OCI-M2 (cell line): ENCODE measurements at regions not wholly inside any gene's neighbourhood (a gene's known extent, or its start where the extent isn't known, plus 50 kb on each side); places are given as distances from the start of the nearest gene placed in this dataset.
"Not testable (repeated sequence)": the region's sequence is repeated elsewhere in the genome, so short reads cannot be mapped to it uniquely, and the experiment has no call there.

Source experiments
- DNase-seq: peaks from one replicate; lab custom pipeline; 2025; ENCODE audit not compliant: unreplicated experiment; lab: John Stamatoyannopoulos, UW

GRCh38 chr5:166291800-166292199 lies 1999.6 kb upstream of the WWC1 start:
- DNase-seq, result not testable (repeated sequence)

- DNase-seq, result no peak
Observed at GRCh38 chr5:166293892-166294291, 1997.6 kb upstream of the WWC1 start.

DNA sequence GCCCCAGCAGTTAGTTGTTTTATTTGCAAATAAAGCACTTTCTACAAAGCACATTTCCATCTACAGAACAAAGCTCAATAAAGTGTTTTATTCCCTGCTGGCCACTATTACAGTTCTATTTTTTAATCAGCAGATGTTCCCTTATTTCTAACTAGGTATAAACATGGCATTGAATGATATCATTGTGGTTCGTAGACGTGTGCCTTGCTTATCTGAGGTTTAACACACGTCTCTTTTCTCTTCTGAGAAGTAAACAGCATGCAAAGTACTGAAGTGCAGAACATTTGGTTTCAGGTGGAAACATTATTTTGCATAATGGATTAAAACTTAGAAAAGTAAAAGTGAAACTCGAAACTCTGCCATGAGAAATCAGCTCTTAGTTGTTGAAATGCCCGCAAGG lies 1989.3 kb upstream of the WWC1 start:
- DNase-seq, result no peak

DNA sequence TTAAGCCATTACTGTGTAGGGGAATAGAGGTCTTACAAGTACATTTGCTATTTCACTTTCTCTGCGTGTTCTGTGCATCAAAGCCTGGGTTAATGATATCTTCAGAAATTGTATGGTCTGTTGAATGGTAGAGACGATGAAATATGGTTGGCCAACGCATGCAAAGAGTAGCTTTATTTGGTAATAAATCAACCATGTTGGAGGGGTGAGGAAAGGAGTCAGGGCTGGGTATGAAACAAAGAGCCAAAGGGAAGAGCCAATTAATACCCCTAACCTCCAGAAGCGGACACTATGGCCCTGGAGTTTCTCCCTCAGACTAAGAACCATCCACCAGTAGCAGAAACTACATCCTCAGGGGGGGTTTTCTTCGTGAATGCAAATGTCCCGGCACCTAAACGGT lies 1974.0 kb upstream of the WWC1 start:
- DNase-seq, result no peak

DNA sequence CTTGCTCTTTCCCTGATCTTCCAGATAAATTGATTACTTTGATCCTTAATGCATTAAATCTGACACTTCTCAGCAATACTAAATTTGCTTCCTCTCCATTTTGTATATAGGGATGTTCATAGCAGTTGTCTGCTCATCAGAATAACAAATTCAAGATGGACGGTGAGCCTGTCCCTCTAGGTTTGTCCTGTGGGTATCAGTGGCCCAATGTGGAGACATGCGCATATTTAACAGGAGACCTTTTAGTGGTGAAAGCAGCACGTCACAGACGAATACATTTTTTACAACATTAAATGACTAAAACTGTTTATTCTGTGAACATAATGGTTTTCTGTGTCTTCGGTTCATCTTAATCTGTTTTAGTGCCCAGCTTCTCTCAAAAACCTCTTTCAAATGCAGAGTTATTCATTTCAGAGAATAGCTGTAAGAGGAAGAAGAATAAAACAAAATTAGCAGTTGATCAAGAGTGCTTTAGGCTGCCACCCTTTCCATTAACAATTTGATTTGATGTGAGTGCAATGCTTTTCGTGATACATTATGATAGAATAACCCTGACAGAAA lies 1970.4 kb upstream of the WWC1 start:
- DNase-seq, result no peak

- DNase-seq, result no peak
Observed at GRCh38 chr5:166324372-166324771, 1967.1 kb upstream of the WWC1 start.

GRCh38 chr5:166329149-166329800 lies 1962.2 kb upstream of the WWC1 start:
- DNase-seq, result no peak

DNA sequence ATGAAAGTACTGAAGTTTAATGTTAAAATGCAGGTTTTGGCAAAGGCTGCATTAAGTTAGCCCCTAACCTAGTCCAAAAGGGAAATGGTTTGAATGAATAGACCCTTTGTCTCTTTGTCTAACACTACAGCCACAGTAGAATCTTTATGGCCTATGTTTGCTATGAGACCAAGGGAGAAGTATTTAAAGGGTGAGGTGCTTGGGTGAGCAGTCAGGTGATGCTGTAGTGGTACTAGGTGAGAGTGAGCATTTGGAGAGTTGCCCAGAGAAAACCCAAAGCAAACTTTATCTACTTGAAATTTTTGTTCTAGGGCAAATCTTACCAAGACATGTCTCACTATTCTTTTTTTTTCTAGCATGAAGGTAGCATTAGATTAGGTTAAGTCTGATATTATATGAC lies 1961.4 kb upstream of the WWC1 start:
- DNase-seq, result no peak

DNA sequence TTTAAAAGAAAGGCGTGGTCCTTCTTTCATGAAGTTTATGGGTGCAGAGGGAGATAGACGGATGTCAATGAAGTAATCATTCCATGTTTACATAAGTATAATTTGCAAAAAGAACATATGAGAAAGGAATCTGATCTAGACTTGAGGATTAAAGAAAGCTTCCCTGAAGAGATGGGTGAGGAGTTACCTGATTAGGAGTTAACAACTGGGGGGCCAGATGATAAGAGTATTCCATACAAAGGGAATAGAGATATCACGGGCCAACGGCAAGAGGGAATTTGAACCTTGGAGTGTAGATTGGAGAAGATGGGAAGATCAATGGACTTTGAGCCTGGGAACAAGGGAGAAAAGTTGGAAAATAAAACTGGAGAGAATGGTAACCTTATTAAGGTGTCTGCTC lies 1959.9 kb upstream of the WWC1 start:
- no peak for DNase-seq

- no peak for DNase-seq
Observed at GRCh38 chr5:166338801-166339200, 1952.6 kb upstream of the WWC1 start.

GRCh38 chr5:166340039-166340438 lies 1951.4 kb upstream of the WWC1 start:
- no peak for DNase-seq

GRCh38 chr5:166341740-166342337 lies 1949.6 kb upstream of the WWC1 start:
- no peak for DNase-seq

DNA sequence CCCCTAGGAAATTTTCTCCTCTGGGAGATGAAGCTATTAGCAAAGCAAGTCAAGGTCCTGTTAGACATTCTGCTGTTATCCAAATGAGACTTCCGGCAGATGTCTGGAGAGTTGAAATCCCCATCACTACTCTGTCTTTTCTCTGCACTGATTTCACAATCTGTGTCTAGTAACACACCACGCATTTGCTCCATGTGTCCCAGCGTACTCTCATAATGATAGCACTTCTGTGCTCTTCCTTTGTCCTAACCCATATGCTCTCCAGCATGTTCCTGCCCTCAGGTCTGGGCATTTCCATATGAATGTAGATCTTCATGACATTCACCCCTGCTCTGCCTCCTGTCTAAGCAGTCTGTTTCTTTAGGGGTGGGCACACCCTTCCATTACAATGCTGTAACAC lies 1949.0 kb upstream of the WWC1 start:
- no peak for DNase-seq

DNA sequence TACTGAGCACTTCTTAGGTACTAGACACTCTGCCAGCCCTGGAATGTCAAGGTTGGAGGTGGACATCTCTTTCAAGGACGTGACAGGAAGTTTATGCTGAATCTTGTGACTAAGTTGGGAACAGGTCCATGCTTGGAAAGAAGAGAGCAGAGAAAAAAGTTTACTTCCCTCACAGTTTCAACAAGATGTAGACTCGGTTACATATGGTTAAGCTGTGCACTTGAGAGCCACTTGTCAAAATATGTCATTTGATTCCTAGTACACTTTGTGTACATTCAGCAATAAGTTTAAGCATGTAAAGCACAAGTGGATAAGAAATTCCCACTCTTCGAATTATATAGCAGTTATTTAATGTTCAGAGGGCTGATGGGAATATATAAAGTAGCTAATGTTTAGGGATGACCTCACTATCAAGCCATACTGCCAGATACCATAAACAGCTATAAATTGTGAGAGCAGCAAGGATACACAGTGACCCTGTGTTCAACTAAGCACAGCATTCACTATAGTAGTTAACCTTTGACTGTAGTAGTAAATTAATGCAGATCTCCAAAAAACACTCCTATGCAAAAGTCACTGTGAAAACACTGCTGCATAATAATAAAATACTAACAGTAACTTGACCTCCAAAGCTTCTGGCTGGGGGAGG lies 1944.6 kb upstream of the WWC1 start:
- DNase-seq, result no peak

- DNase-seq, result no peak
Observed at GRCh38 chr5:166349046-166349445, 1942.4 kb upstream of the WWC1 start.

- DNase-seq, result no peak
Observed at GRCh38 chr5:166353580-166353979, 1937.9 kb upstream of the WWC1 start.

- no peak for DNase-seq
Observed at GRCh38 chr5:166354332-166354731, 1937.1 kb upstream of the WWC1 start.

- no peak for DNase-seq
Observed at GRCh38 chr5:166356096-166356495, 1935.3 kb upstream of the WWC1 start.

DNA sequence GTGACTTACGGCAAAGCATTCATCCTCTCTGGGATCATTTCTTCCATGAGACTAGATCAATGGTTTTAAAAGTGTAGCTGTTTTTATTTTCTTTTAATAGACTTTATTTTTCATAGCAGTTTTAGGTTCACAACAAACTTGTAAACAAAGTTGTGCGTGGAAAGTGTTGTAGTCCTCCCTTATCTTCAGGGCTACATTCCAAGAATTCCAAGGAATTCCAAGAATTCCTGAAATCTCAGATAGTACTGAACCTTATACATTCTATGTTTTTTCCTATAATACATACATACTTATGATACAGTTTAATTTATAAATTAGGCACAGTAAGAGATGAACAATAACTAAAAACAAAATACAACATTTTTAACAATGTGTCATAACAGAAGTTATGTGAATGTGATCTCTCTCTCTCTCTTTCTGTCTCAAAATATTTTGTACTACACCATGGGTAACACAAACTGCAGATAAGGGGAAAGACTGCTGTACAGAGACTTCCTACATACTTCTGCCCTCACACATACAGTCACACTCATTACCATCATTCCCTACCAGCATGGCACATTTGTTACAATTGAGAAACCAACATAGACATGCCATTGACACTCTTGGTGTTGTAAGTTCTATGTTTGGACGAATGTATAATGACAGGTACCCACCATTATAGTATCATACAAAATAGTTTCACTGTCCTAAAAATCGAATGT lies 1933.2 kb upstream of the WWC1 start:
- DNase-seq, result no peak

GRCh38 chr5:166363087-166363760 lies 1928.2 kb upstream of the WWC1 start:
- DNase-seq, result no peak

DNA sequence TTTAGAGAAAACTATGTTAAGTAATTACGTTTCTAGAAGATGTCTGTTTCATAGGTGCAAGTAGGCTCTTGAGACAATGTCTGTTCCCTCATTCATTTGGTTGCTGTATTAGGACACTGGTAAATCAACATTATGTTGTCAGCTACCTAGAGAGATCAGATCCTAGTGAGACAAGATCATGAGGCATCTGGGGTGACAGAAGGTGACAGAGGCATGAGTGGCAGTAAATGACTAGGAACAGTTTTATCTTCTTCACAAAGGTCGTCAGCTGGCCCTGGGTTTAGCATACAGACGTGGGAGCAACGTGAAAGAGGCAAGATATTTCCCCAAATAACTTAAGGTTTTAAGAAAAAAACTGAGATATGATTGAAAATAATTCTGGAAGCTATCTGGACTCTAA lies 1926.3 kb upstream of the WWC1 start:
- DNase-seq, result no peak
